H1 (cell line): ENCODE measurements at regions not wholly inside any gene's neighbourhood (a gene's known extent, or its start where the extent isn't known, plus 50 kb on each side); places are given as distances from the start of the nearest gene placed in this dataset.

Source experiments
- CTCF ChIA-PET: fragments of 300-600 bp; sonication (Branson Sonifier 250); formaldehyde crosslinking; loops from one replicate; lab custom pipeline; 2021; ENCODE audit not compliant: partially characterized antibody; lab: Charles Lee
- POLR2A ChIA-PET: fragments of 300-600 bp; sonication (Branson Sonifier 250); formaldehyde crosslinking; loops from one replicate; lab custom pipeline; 2021; ENCODE audit warnings: inconsistent platforms; ENCODE audit not compliant: partially characterized antibody; lab: Charles Lee
- DNase-seq, 2 experiments: peaks; one replicate each; pipeline versions ENCODE4 v3.0.0 to v3.0.0-alpha.2; 2010 to 2022; ENCODE audit warnings: low spot score in 2 of 2, low read depth in 1 of 2, mixed read lengths in 1 of 2
- FAIRE-seq: peaks from 2 replicates; lab custom pipeline; 2011; peaks lifted over from hg19 to GRCh38; lab: Jason Lieb, UNC
- H2AFZ ChIP-seq: 2 replicates; pipeline ENCODE4 v1.8.1; 2012; ENCODE audit warnings: low read length, inconsistent platforms
- H2AK5ac ChIP-seq: 2 replicates; pipeline ENCODE4 v1.6.1; 2013; ENCODE audit warnings: low read depth, low read length
- H2BK120ac ChIP-seq: replicated peaks from 2 replicates; pipeline ENCODE3; 2013; ENCODE audit warnings: low read depth, low read length, inconsistent platforms
- H2BK12ac ChIP-seq: 2 replicates; pipeline ENCODE4 v1.6.1; 2013; ENCODE audit warnings: low read depth, low read length
- H2BK15ac ChIP-seq: 2 replicates; pipeline ENCODE4 v1.6.1; 2013; ENCODE audit warnings: low read length
- H2BK20ac ChIP-seq: 2 replicates; pipeline ENCODE4 v1.6.1; 2013; ENCODE audit warnings: low read length
- H2BK5ac ChIP-seq: 2 replicates; pipeline ENCODE4 v1.6.1; 2013; ENCODE audit warnings: low read depth, low read length
- H3K14ac ChIP-seq: 2 replicates; pipeline ENCODE4 v1.6.1; 2013; ENCODE audit warnings: inconsistent platforms; ENCODE audit not compliant: insufficient read length
- H3K18ac ChIP-seq: 2 replicates; pipeline ENCODE4 v1.6.1; 2013; ENCODE audit warnings: low read length; ENCODE audit errors: extremely low read depth
- H3K23ac ChIP-seq: 2 replicates; pipeline ENCODE4 v1.6.1; 2013; ENCODE audit warnings: inconsistent platforms; ENCODE audit not compliant: insufficient read length
- H3K23me2 ChIP-seq: 2 replicates; pipeline ENCODE4 v1.6.1; 2013; ENCODE audit warnings: low read depth, low read length
- H3K27ac ChIP-seq: 2 replicates; pipeline ENCODE4 v1.6.1; 2011; ENCODE audit warnings: low read depth, low read length, inconsistent platforms
- H3K27me3 ChIP-seq, 4 experiments: replicated peaks in 1 of 4; 1 replicate in 1 of 4; 2 replicates in 3 of 4; pipeline versions ENCODE4 v1.6.1 to v1.8.1; 2011 to 2013; ENCODE audit warnings: low read length in 3 of 4, mild to moderate bottlenecking in 3 of 4, inconsistent platforms in 2 of 4, mixed read lengths in 2 of 4, moderate library complexity in 1 of 4; ENCODE audit not compliant: control insufficient read depth in 3 of 4, insufficient read depth in 3 of 4; ENCODE audit errors: extremely low read depth in 1 of 4
- H3K36me3 ChIP-seq, 4 experiments: 2 replicates each; pipeline versions ENCODE4 v1.6.1 to v1.8.1; 2011 to 2013; ENCODE audit warnings: mild to moderate bottlenecking in 4 of 4, low read length in 3 of 4, moderate library complexity in 2 of 4, control low read depth in 1 of 4, inconsistent platforms in 1 of 4; ENCODE audit not compliant: insufficient read depth in 4 of 4, control insufficient read depth in 2 of 4
- H3K4ac ChIP-seq: replicated peaks from 2 replicates; pipeline ENCODE3; 2013; ENCODE audit warnings: low read length, low read depth, mixed read lengths, inconsistent platforms; ENCODE audit not compliant: insufficient read length
- H3K4me1 ChIP-seq, 4 experiments: replicated peaks in 1 of 4; 1 replicate in 1 of 4; 2 replicates in 3 of 4; pipeline versions ENCODE4 v1.6.1 to v1.8.1; 2011 to 2013; ENCODE audit warnings: low read length in 3 of 4, inconsistent platforms in 2 of 4, mixed read lengths in 1 of 4; ENCODE audit not compliant: insufficient read depth in 4 of 4, control insufficient read depth in 3 of 4
- H3K4me2 ChIP-seq, 2 experiments: 2 replicates each; pipeline versions ENCODE4 v1.6.1 to v1.8.1; 2011 to 2013; ENCODE audit warnings: low read depth in 2 of 2, low read length in 2 of 2, control low read depth in 1 of 2, inconsistent platforms in 1 of 2, mild to moderate bottlenecking in 1 of 2; ENCODE audit not compliant: insufficient read depth in 1 of 2
- H3K4me3 ChIP-seq, 4 experiments: fragments of 200-600, 300-600 bp in 1 of 4; sonication (generic), shearing (Covaris generic), sonication (Bioruptor Twin) in 1 of 4; 2 replicates each; pipeline versions ENCODE4 v1.5.1 to v1.8.1; 2011 to 2016; ENCODE audit warnings: low read length in 4 of 4, low read depth in 3 of 4, control low read depth in 2 of 4, inconsistent platforms in 2 of 4, mild to moderate bottlenecking in 2 of 4, mixed read lengths in 1 of 4, moderate library complexity in 1 of 4; ENCODE audit not compliant: insufficient read depth in 2 of 4; ENCODE audit errors: extremely low read depth in 1 of 4
- H3K56ac ChIP-seq: replicated peaks from 2 replicates; pipeline ENCODE3; 2013; ENCODE audit warnings: low read depth, mild to moderate bottlenecking, mixed read lengths, low read length, inconsistent platforms; ENCODE audit not compliant: insufficient read length
- H3K79me1 ChIP-seq: 2 replicates; pipeline ENCODE4 v1.6.1; 2013; ENCODE audit warnings: low read depth, low read length, control low read depth
- H3K79me2 ChIP-seq, 2 experiments: 2 replicates each; pipeline versions ENCODE4 v1.6.1 to v1.8.1; 2012 to 2013; ENCODE audit warnings: low read length in 2 of 2, mild to moderate bottlenecking in 2 of 2, inconsistent platforms in 1 of 2; ENCODE audit not compliant: insufficient read depth in 2 of 2, control insufficient read depth in 1 of 2
- H3K9ac ChIP-seq, 4 experiments: replicated peaks in 1 of 4; 1 replicate in 1 of 4; 2 replicates in 3 of 4; pipeline versions ENCODE4 v1.6.1 to v1.8.1; 2011 to 2013; ENCODE audit warnings: low read depth in 3 of 4, low read length in 3 of 4, control low read depth in 2 of 4, mild to moderate bottlenecking in 2 of 4, moderate library complexity in 2 of 4, inconsistent platforms in 1 of 4; ENCODE audit errors: extremely low read depth in 1 of 4
- H3K9me3 ChIP-seq, 2 experiments: 2 replicates each; pipeline versions ENCODE4 v1.6.1 to v1.8.1; 2012 to 2013; ENCODE audit warnings: mild to moderate bottlenecking in 2 of 2, moderate library complexity in 2 of 2, control low read depth in 1 of 2, inconsistent platforms in 1 of 2, low read depth in 1 of 2, low read length in 1 of 2, mixed read lengths in 1 of 2; ENCODE audit not compliant: insufficient read depth in 2 of 2
- H4K20me1 ChIP-seq, 2 experiments: replicated peaks in 1 of 2; 2 replicates each; pipeline versions ENCODE3 to v1.8.1; 2011 to 2013; ENCODE audit warnings: inconsistent platforms in 2 of 2, low read length in 2 of 2, mild to moderate bottlenecking in 1 of 2; ENCODE audit not compliant: insufficient read depth in 2 of 2, control insufficient read depth in 1 of 2
- H4K5ac ChIP-seq: 2 replicates; pipeline ENCODE4 v1.6.1; 2013; ENCODE audit warnings: low read length, low read depth, mixed read lengths, inconsistent platforms; ENCODE audit not compliant: insufficient read length
- H4K8ac ChIP-seq: 2 replicates; pipeline ENCODE4 v1.8.0; 2013; ENCODE audit warnings: mild to moderate bottlenecking, moderate library complexity, low read length, inconsistent platforms; ENCODE audit not compliant: insufficient read depth; ENCODE audit errors: extremely low read depth
- H4K91ac ChIP-seq: replicated peaks from 2 replicates; pipeline ENCODE3; 2013; ENCODE audit warnings: low read length, mixed read lengths, inconsistent platforms; ENCODE audit not compliant: insufficient read length
- CHD2 ChIP-seq: IDR thresholded peaks from 2 replicates; pipeline ENCODE4 v1.6.1; 2012; ENCODE audit warnings: low read length, improper control_type of control experiment
- JUND ChIP-seq: IDR thresholded peaks from 2 replicates; pipeline ENCODE4 v1.6.1; 2011; ENCODE audit warnings: mild to moderate bottlenecking, improper control_type of control experiment, low read length
- NRF1 ChIP-seq: IDR thresholded peaks from 2 replicates; pipeline ENCODE4 v1.6.1; 2011; ENCODE audit warnings: mild to moderate bottlenecking, low read depth, low read length, improper control_type of control experiment
- POLR2AphosphoS5 ChIP-seq: IDR thresholded peaks from 2 replicates; pipeline ENCODE4 v1.6.1; 2011; ENCODE audit warnings: low read depth, low read length
- POU5F1 ChIP-seq: IDR thresholded peaks from 2 replicates; pipeline ENCODE4 v1.6.1; 2011; ENCODE audit warnings: low read depth, mild to moderate bottlenecking, low read length, moderate library complexity
- SP4 ChIP-seq: IDR thresholded peaks from 2 replicates; pipeline ENCODE4 v1.6.1; 2012; ENCODE audit warnings: low read length, inconsistent platforms
- TEAD4 ChIP-seq: IDR thresholded peaks from 2 replicates; pipeline ENCODE4 v1.6.1; 2012; ENCODE audit warnings: low read depth, low read length, inconsistent platforms, mixed read lengths
- WGBS, 2 experiments: shearing (Covaris generic) in 1 of 2; methylation state at CpG; one replicate each; pipeline versions ENCODE4 v1.1.6 to v1.1.7; 2013 to 2015; ENCODE audit warnings: low lambda C conversion rate in 2 of 2, mixed read lengths in 2 of 2, inconsistent platforms in 1 of 2, low coverage in 1 of 2, missing lambda C conversion rate in 1 of 2; ENCODE audit not compliant: insufficient replicate concordance in 2 of 2, insufficient coverage in 1 of 2, insufficient read length in 1 of 2; ENCODE audit errors: extremely low coverage in 1 of 2, missing lambda C conversion rate in 1 of 2; 5-methylcytosine and 5-hydroxymethylcytosine counted together

DNA sequence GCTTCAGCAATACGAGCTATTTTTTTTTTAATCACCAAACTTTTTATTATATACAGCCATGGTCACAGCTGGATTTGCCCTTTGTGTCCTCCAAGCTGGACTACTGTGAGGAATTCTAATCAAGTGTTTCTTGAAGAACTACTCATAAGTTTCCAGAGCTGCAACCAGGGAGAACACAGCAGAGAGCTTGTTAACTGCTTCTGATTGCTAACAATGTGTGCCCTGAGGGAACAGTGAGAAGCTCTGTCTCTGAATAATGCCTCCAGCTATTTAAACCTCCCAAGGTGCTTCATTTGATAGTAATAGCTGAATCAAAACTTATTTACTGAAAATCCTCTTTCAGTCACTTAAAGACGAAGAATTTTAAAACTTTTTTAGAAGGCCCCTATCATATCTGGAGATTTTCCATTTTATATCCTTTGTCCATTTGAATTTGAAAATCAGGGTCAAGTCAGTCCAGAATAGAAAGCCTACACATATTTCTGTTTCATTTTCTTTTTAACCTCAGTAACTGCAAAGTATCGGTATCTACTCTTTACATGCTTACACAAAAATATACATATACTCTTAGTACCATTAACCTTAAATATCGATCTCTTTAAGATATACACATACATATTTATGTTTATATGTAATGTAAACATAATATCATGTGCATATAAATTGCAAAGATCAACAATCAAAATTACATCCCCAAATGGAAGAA lies 1024.2 kb downstream of the GRM8 start:
- CTCF ChIA-PET: no interaction called here
- FAIRE-seq: no peak
- WGBS, 2 experiments: 86% methylated on average over 4 of the region's 4 CpGs; no CpG with 5 or more reads in 1 of the 2 experiments
- no peak for TF ChIP-seq CHD2
- TF ChIP-seq POU5F1: no peak
- no peak for TF ChIP-seq TEAD4
- TF ChIP-seq SP4: no peak
- TF ChIP-seq JUND: no peak
- no peak for TF ChIP-seq POLR2AphosphoS5
- TF ChIP-seq NRF1: no peak

More for the DNA sequence above, 1024.2 kb downstream of the GRM8 start:
- Histone ChIP-seq H3K18ac (no peak overlapping the region), H3K79me1 (no peaks in the 10 kb centered on the region), H2BK120ac (no peak overlapping the region), H3K4ac (no peak overlapping the region), H3K4me3 (no peak overlapping the region), H3K23ac (no peak overlapping the region), H3K4me1 (no peaks in the 10 kb centered on the region), H2BK5ac (no peak overlapping the region), H3K9me3 (no peaks in the 10 kb centered on the region), H3K36me3 (no peaks in the 10 kb centered on the region), H4K91ac (no peak overlapping the region), H4K5ac (no peak overlapping the region), H2BK15ac (no peak overlapping the region), H3K27me3 (no peaks in the 10 kb centered on the region), H3K9ac (no peak overlapping the region), H2AFZ (no peak overlapping the region), H2BK20ac (no peak overlapping the region), H3K23me2 (no peaks in the 10 kb centered on the region; the same call in 1 of the 2 replicates), H3K56ac (no peak overlapping the region), H3K14ac (no peak overlapping the region), H3K79me2 (no peaks in the 10 kb centered on the region), H4K8ac (no peak overlapping the region), H2AK5ac (no peak overlapping the region), H4K20me1 (no peaks in the 10 kb centered on the region), H2BK12ac (no peak overlapping the region), H3K4me2 (no peak overlapping the region), H3K27ac (no peak overlapping the region)
- no peak for DNase-seq
- POLR2A ChIA-PET: no interaction called here
